ENCODE measurements at regions not wholly inside any gene's neighbourhood (a gene's known extent, or its start where the extent isn't known, plus 50 kb on each side); places are given as distances from the start of the nearest gene placed in this dataset.

GRCh38 chr14:73800970-73801515, 50.6 kb upstream of the PTGR2 start:
- no peak overlapping the region for H3K4me3 ChIP-seq (ENCODE audit: low read depth, low read length)
- no peaks in the 10 kb centered on the region for H3K27me3 ChIP-seq (ENCODE audit: control insufficient read depth, insufficient read depth, low read length)
- no peaks in the 10 kb centered on the region for H3K9me3 ChIP-seq (ENCODE audit: control insufficient read depth, insufficient read depth, low read depth, low read length)
- H3K36me3 ChIP-seq (ENCODE audit: control insufficient read depth, insufficient read depth, low read length) = no peaks in the 10 kb centered on the region
- no peak overlapping the region for H3K27ac ChIP-seq (ENCODE audit: low read depth, low read length)
- no peak overlapping the region for H3K9ac ChIP-seq (ENCODE audit: low read length)
- H3K4me1 ChIP-seq (ENCODE audit: control insufficient read depth, insufficient read depth, low read length) = 0 out of 2 replicates have a peak, but pooled peaks cover 6% of the 10 kb centered on the region

GRCh38 chr14:73797543-73798265, 53.9 kb upstream of the PTGR2 start:
- Histone ChIP-seq H3K4me3 (ENCODE audit: low read depth, low read length) (no peak overlapping the region), H3K4me1 (ENCODE audit: control insufficient read depth, insufficient read depth, low read length) (0 out of 2 replicates have a peak, but pooled peaks cover 6% of the 10 kb centered on the region), H3K36me3 (ENCODE audit: control insufficient read depth, insufficient read depth, low read length) (no peaks in the 10 kb centered on the region), H3K9ac (ENCODE audit: low read length) (no peak overlapping the region), H3K27me3 (ENCODE audit: control insufficient read depth, insufficient read depth, low read length) (no peaks in the 10 kb centered on the region), H3K27ac (ENCODE audit: low read depth, low read length) (no peak overlapping the region), H3K9me3 (ENCODE audit: control insufficient read depth, insufficient read depth, low read depth, low read length) (no peaks in the 10 kb centered on the region)

GRCh38 chr14:73796893-73797542, 54.6 kb upstream of the PTGR2 start:
- H3K27me3 ChIP-seq (ENCODE audit: control insufficient read depth, insufficient read depth, low read length) = no peaks in the 10 kb centered on the region
- H3K36me3 ChIP-seq (ENCODE audit: control insufficient read depth, insufficient read depth, low read length) = no peaks in the 10 kb centered on the region
- H3K9ac ChIP-seq (ENCODE audit: low read length) = no peak overlapping the region
- H3K27ac ChIP-seq (ENCODE audit: low read depth, low read length) = no peak overlapping the region
- H3K9me3 ChIP-seq (ENCODE audit: control insufficient read depth, insufficient read depth, low read depth, low read length) = no peaks in the 10 kb centered on the region
- no peak overlapping the region for H3K4me3 ChIP-seq (ENCODE audit: low read depth, low read length)
- H3K4me1 ChIP-seq (ENCODE audit: control insufficient read depth, insufficient read depth, low read length) = peaks cover 11% of the 10 kb centered on the region; the same call in 1 of the 2 replicates

GRCh38 chr14:73796415-73796814, 55.2 kb upstream of the PTGR2 start:
- Histone ChIP-seq H3K9me3 (ENCODE audit: control insufficient read depth, insufficient read depth, low read depth, low read length) (no peaks in the 10 kb centered on the region), H3K4me1 (ENCODE audit: control insufficient read depth, insufficient read depth, low read length) (peaks cover 11% of the 10 kb centered on the region; the same call in 1 of the 2 replicates), H3K27me3 (ENCODE audit: control insufficient read depth, insufficient read depth, low read length) (no peaks in the 10 kb centered on the region), H3K36me3 (ENCODE audit: control insufficient read depth, insufficient read depth, low read length) (no peaks in the 10 kb centered on the region), H3K4me3 (ENCODE audit: low read depth, low read length) (no peak overlapping the region), H3K27ac (ENCODE audit: low read depth, low read length) (no peak overlapping the region), H3K9ac (ENCODE audit: low read length) (no peak overlapping the region)

GRCh38 chr14:73795974-73796373, 55.7 kb upstream of the PTGR2 start:
- Histone ChIP-seq H3K27ac (ENCODE audit: low read depth, low read length) (no peak overlapping the region), H3K36me3 (ENCODE audit: control insufficient read depth, insufficient read depth, low read length) (no peaks in the 10 kb centered on the region), H3K4me1 (ENCODE audit: control insufficient read depth, insufficient read depth, low read length) (peaks cover 11% of the 10 kb centered on the region; the same call in 1 of the 2 replicates), H3K27me3 (ENCODE audit: control insufficient read depth, insufficient read depth, low read length) (no peaks in the 10 kb centered on the region), H3K9me3 (ENCODE audit: control insufficient read depth, insufficient read depth, low read depth, low read length) (no peaks in the 10 kb centered on the region), H3K4me3 (ENCODE audit: low read depth, low read length) (no peak overlapping the region), H3K9ac (ENCODE audit: low read length) (no peak overlapping the region)

- H3K4me3 ChIP-seq (ENCODE audit: low read depth, low read length) = no peak overlapping the region
- H3K27me3 ChIP-seq (ENCODE audit: control insufficient read depth, insufficient read depth, low read length) = no peaks in the 10 kb centered on the region
- no peaks in the 10 kb centered on the region for H3K36me3 ChIP-seq (ENCODE audit: control insufficient read depth, insufficient read depth, low read length)
- H3K27ac ChIP-seq (ENCODE audit: low read depth, low read length) = no peak overlapping the region
- H3K9me3 ChIP-seq (ENCODE audit: control insufficient read depth, insufficient read depth, low read depth, low read length) = no peaks in the 10 kb centered on the region
- H3K9ac ChIP-seq (ENCODE audit: low read length) = no peak overlapping the region
- H3K4me1 ChIP-seq (ENCODE audit: control insufficient read depth, insufficient read depth, low read length) = peaks cover 11% of the 10 kb centered on the region; the same call in 1 of the 2 replicates
These were observed 56.2 kb upstream of the PTGR2 start for GRCh38 chr14:73795466-73795865.

GRCh38 chr14:73794146-73794545, 57.5 kb upstream of the PTGR2 start:
- Histone ChIP-seq H3K27me3 (ENCODE audit: control insufficient read depth, insufficient read depth, low read length) (peaks cover 4% of the 10 kb centered on the region; the same call in 1 of the 2 replicates), H3K4me1 (ENCODE audit: control insufficient read depth, insufficient read depth, low read length) (peaks cover 11% of the 10 kb centered on the region; the same call in 1 of the 2 replicates), H3K36me3 (ENCODE audit: control insufficient read depth, insufficient read depth, low read length) (no peaks in the 10 kb centered on the region), H3K27ac (ENCODE audit: low read depth, low read length) (no peak overlapping the region), H3K4me3 (ENCODE audit: low read depth, low read length) (no peak overlapping the region), H3K9me3 (ENCODE audit: control insufficient read depth, insufficient read depth, low read depth, low read length) (no peaks in the 10 kb centered on the region), H3K9ac (ENCODE audit: low read length) (no peak overlapping the region)

- no peak overlapping the region for H3K27ac ChIP-seq (ENCODE audit: low read depth, low read length)
- peaks cover 20% of the 10 kb centered on the region for H3K27me3 ChIP-seq (ENCODE audit: control insufficient read depth, insufficient read depth, low read length)
- H3K4me1 ChIP-seq (ENCODE audit: control insufficient read depth, insufficient read depth, low read length) = peaks cover 18% of the 10 kb centered on the region
- H3K9me3 ChIP-seq (ENCODE audit: control insufficient read depth, insufficient read depth, low read depth, low read length) = no peaks in the 10 kb centered on the region
- H3K36me3 ChIP-seq (ENCODE audit: control insufficient read depth, insufficient read depth, low read length) = no peaks in the 10 kb centered on the region
- H3K4me3 ChIP-seq (ENCODE audit: low read depth, low read length) = no peak overlapping the region
- no peak overlapping the region for H3K9ac ChIP-seq (ENCODE audit: low read length)
These were observed 59.1 kb upstream of the PTGR2 start for GRCh38 chr14:73792481-73792880.

- no peaks in the 10 kb centered on the region for H3K9me3 ChIP-seq (ENCODE audit: control insufficient read depth, insufficient read depth, low read depth, low read length)
- H3K4me3 ChIP-seq (ENCODE audit: low read depth, low read length) = no peak overlapping the region
- peaks cover 36% of the 10 kb centered on the region for H3K27me3 ChIP-seq (ENCODE audit: control insufficient read depth, insufficient read depth, low read length)
- no peaks in the 10 kb centered on the region for H3K36me3 ChIP-seq (ENCODE audit: control insufficient read depth, insufficient read depth, low read length)
- no peak overlapping the region for H3K27ac ChIP-seq (ENCODE audit: low read depth, low read length)
- no peak overlapping the region for H3K9ac ChIP-seq (ENCODE audit: low read length)
- H3K4me1 ChIP-seq (ENCODE audit: control insufficient read depth, insufficient read depth, low read length) = peaks cover 22% of the 10 kb centered on the region
These were observed 61.5 kb upstream of the PTGR2 start for GRCh38 chr14:73789989-73790581.

- H3K27me3 ChIP-seq (ENCODE audit: control insufficient read depth, insufficient read depth, low read length) = peaks cover 47% of the 10 kb centered on the region
- H3K4me3 ChIP-seq (ENCODE audit: low read depth, low read length) = no peak overlapping the region
- no peaks in the 10 kb centered on the region for H3K36me3 ChIP-seq (ENCODE audit: control insufficient read depth, insufficient read depth, low read length)
- H3K4me1 ChIP-seq (ENCODE audit: control insufficient read depth, insufficient read depth, low read length) = peaks cover 34% of the 10 kb centered on the region
- no peak overlapping the region for H3K27ac ChIP-seq (ENCODE audit: low read depth, low read length)
- no peak overlapping the region for H3K9ac ChIP-seq (ENCODE audit: low read length)
- no peaks in the 10 kb centered on the region for H3K9me3 ChIP-seq (ENCODE audit: control insufficient read depth, insufficient read depth, low read depth, low read length)
These were observed 62.7 kb upstream of the PTGR2 start for GRCh38 chr14:73788701-73789551.

Data from HUES6 (cell line).